Calu3 (cell line): ENCODE measurements at regions not wholly inside any gene's neighbourhood (a gene's known extent, or its start where the extent isn't known, plus 50 kb on each side); places are given as distances from the start of the nearest gene placed in this dataset.
"Not testable (repeated sequence)": the region's sequence is repeated elsewhere in the genome, so short reads cannot be mapped to it uniquely, and the experiment has no call there.

ENCODE experiments used
- BruUV-seq: library from RNA; stranded (reverse); fragments of 400-500 nt; replicated peaks from 2 replicates; lab custom pipeline; 2021; lab: Mats Ljungman, UMichigan
- CTCF ChIA-PET: fragments of 300-600 bp; sonication (Branson Sonifier 250); formaldehyde crosslinking; loops from one replicate; lab custom pipeline; 2022; ENCODE audit warnings: antibody characterized with exemption; lab: Charles Lee
- DNase-seq: peaks from one replicate; pipeline ENCODE4 v3.0.0; 2022
- H3K27ac Mint-ChIP-seq: one replicate; pipeline ENCODE4 v1.8.0; 2022; ENCODE audit warnings: mixed read lengths; ENCODE audit not compliant: unreplicated experiment
- H3K27me3 Mint-ChIP-seq: one replicate; pipeline ENCODE4 v1.8.0; 2022; ENCODE audit warnings: mixed read lengths; ENCODE audit not compliant: unreplicated experiment
- H3K36me3 Mint-ChIP-seq: one replicate; pipeline ENCODE4 v1.8.0; 2022; ENCODE audit warnings: mild to moderate bottlenecking, moderate library complexity, mixed read lengths; ENCODE audit not compliant: insufficient read depth, unreplicated experiment
- H3K4me1 Mint-ChIP-seq: one replicate; pipeline ENCODE4 v1.8.0; 2022; ENCODE audit warnings: mild to moderate bottlenecking, low read depth, mixed read lengths; ENCODE audit not compliant: unreplicated experiment
- H3K4me3 Mint-ChIP-seq: one replicate; pipeline ENCODE4 v1.8.0; 2022; ENCODE audit warnings: mild to moderate bottlenecking, low read depth, moderate library complexity, mixed read lengths; ENCODE audit not compliant: unreplicated experiment
- H3K9me3 Mint-ChIP-seq: one replicate; pipeline ENCODE4 v1.8.0; 2022; ENCODE audit warnings: low read depth, mixed read lengths; ENCODE audit not compliant: unreplicated experiment
- intact Hi-C: fragments of 100-400 bp; cut with micrococcal nuclease; formaldehyde crosslinking; loops from one replicate; pipeline ENCODE4 v1.10.0; 2022; ENCODE audit not compliant: unreplicated experiment
- TF ChIP-seq, protein P1 (sequence below): fragments of 200-600 bp; IDR thresholded peaks from one replicate; pipeline ENCODE4 v1.8.0; 2022; ENCODE audit warnings: antibody characterized with exemption; ENCODE audit not compliant: unreplicated experiment

DNA sequence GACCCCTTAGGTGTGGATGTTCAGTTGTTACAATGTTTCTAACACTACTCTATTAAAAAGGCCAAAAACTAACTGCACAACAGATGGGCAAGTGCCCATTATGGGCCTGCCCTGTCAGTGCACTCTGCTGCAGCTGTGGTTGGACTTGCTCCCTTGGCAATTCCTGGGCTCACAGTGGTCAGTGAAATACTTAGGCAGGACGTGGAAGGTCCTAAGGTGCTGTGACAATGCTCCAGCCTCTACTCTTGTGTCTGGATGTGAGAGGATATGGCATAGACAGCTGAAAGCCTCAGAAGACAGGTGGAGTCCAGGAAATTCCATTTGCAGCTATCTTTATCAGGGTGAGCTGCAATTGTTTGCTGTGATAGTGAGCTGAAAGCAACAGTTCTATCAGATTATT lies 136.5 kb upstream of the OLIG3 start:
- no peak for DNase-seq
- H3K27ac Mint-ChIP-seq: no peak overlapping the region
- no peaks in the 10 kb centered on the region for H3K4me1 Mint-ChIP-seq
- no peaks in the 10 kb centered on the region for H3K27me3 Mint-ChIP-seq
- CTCF ChIA-PET: no interaction called here
- no TSS peak for BruUV-seq
- TF ChIP-seq, protein P1, sequence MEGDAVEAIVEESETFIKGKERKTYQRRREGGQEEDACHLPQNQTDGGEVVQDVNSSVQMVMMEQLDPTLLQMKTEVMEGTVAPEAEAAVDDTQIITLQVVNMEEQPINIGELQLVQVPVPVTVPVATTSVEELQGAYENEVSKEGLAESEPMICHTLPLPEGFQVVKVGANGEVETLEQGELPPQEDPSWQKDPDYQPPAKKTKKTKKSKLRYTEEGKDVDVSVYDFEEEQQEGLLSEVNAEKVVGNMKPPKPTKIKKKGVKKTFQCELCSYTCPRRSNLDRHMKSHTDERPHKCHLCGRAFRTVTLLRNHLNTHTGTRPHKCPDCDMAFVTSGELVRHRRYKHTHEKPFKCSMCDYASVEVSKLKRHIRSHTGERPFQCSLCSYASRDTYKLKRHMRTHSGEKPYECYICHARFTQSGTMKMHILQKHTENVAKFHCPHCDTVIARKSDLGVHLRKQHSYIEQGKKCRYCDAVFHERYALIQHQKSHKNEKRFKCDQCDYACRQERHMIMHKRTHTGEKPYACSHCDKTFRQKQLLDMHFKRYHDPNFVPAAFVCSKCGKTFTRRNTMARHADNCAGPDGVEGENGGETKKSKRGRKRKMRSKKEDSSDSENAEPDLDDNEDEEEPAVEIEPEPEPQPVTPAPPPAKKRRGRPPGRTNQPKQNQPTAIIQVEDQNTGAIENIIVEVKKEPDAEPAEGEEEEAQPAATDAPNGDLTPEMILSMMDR: no peak
- no peak overlapping the region for H3K4me3 Mint-ChIP-seq
- no peaks in the 10 kb centered on the region for H3K9me3 Mint-ChIP-seq
- no peaks in the 10 kb centered on the region for H3K36me3 Mint-ChIP-seq
- intact Hi-C loops: no loop called here

DNA sequence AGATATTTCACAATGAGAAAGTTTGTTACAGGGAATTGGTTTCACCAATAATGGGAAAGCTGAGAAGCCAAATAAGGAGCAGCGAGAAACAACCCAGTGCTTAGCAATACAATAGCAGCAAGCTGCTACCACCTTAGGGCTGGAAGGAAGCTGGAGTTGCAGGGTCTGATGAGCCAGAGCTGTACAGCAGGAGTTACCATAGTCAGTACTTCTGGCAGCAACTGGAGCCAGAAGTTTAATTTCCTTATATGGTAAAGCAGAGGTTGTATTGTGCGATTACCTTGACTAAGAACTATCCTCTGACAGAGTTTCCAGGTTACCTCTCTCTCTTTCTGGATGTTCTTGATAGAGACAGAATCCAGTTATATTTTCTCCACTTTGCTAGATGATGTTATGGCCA lies 137.1 kb upstream of the OLIG3 start:
- Mint-ChIP-seq H3K36me3 (no peaks in the 10 kb centered on the region), H3K9me3 (no peaks in the 10 kb centered on the region), H3K4me3 (no peak overlapping the region), H3K27ac (no peak overlapping the region), H3K27me3 (no peaks in the 10 kb centered on the region), H3K4me1 (peaks cover 1% of the 10 kb centered on the region)
- TF ChIP-seq, protein P1: no peak
- no peak for DNase-seq
- intact Hi-C loops: no loop called here
- CTCF ChIA-PET: no interaction called here
- no TSS peak for BruUV-seq

DNA sequence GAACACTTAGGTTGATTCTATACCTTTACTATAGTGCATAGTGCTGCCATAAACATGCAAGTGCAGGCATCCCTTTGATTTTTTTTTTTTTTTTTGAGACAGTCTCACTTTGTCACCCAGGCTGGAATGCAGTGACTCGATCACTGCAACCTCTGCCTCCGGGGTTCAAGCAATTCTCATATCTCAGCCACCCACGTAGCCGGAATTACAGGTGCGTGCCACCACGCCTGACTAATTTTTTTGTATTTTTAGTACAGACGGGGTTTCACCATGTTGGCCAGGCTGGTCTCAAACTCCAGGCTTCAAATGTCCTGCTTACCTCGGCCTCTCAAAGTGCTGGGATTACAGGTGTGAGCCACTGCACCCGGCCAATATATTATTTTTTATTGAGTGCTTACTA lies 140.0 kb upstream of the OLIG3 start:
- H3K27me3 Mint-ChIP-seq, H3K4me3 Mint-ChIP-seq, H3K4me1 Mint-ChIP-seq, DNase-seq, H3K9me3 Mint-ChIP-seq, H3K36me3 Mint-ChIP-seq, CTCF ChIA-PET, intact Hi-C loops, H3K27ac Mint-ChIP-seq, BruUV-seq: not testable (repeated sequence)

DNA sequence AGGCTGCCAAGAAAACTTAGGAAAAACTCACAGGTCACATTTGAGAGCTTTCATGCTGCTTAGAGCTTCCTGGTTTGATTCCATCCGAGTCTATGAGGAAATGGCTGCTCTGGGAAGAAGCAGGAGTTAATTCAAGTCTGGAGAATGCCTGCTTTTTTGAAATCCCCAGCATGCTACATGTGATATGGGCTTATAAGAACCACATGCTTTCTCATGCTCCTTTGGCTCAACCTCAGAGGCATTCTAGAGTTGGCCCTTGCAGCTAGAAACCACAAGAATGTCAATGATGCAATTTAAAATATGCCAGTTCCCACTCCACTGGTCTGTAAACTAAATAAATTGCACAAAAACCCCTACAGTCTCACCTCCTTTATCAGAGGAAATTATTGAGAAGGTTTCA lies 142.9 kb upstream of the OLIG3 start:
- no TSS peak for BruUV-seq
- peak; percentile 32 for DNase-seq
- Mint-ChIP-seq H3K9me3 (no peaks in the 10 kb centered on the region), H3K4me1 (peaks cover 9% of the 10 kb centered on the region), H3K27me3 (no peaks in the 10 kb centered on the region), H3K36me3 (no peaks in the 10 kb centered on the region), H3K27ac (no peak overlapping the region), H3K4me3 (no peak overlapping the region)
- intact Hi-C loops: no loop called here
- TF ChIP-seq, protein P1: no peak
- CTCF ChIA-PET: no interaction called here

DNA sequence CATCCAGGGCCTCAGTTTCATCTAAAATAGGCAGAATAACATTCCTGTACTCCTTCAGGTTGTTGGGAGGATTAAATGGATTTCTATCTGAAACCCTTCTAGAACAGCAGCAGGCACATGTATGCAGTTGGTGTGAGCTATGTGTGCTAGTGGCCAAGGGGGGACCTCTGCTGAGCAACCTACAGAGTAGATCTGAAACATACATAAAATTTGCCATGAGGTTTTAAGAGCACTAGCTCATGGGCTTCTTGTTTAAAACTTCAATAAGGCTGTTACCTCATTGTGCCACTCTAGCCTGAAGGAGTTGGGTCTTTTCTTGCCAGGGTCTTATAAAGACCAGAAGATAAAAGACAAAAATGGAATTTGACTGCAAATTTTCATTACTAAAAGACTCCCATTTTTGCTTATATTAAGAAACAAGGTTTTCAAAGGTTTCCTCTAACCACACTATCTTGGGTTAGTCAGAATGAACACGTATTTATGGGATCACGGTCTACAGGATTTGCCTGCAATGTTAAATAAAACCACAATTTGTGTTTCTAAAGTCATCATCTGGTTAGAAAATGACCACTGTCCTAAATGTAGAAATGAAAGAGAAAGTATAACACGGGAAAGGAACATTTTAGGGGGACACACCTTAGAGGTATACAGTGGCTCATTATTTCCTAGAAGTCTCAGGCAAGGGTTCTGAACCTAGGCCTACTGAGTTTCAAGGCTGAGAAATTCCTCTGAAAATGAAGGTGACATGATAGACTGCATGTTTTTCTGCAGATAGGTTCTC lies 144.9 kb upstream of the OLIG3 start:
- Mint-ChIP-seq H3K9me3 (no peaks in the 10 kb centered on the region), H3K27me3 (no peaks in the 10 kb centered on the region), H3K36me3 (no peaks in the 10 kb centered on the region), H3K4me3 (no peak overlapping the region), H3K4me1 (peaks cover 9% of the 10 kb centered on the region), H3K27ac (no peak overlapping the region)
- TF ChIP-seq, protein P1: no peak
- intact Hi-C loops: no loop called here
- no peak for DNase-seq
- CTCF ChIA-PET: no interaction called here
- no TSS peak for BruUV-seq
